ENCODE measurements at regions not wholly inside any gene's neighbourhood (a gene's known extent, or its start where the extent isn't known, plus 50 kb on each side); places are given as distances from the start of the nearest gene placed in this dataset.

- no peak for DNase-seq
Observed at GRCh38 chrX:10047631-10048030, 80.5 kb downstream of the CLDN34 start.

- no peak for DNase-seq
Observed at GRCh38 chrX:10048076-10048475, 80.9 kb downstream of the CLDN34 start.

GRCh38 chrX:10048707-10049106 lies 81.5 kb downstream of the CLDN34 start:
- DNase-seq: no peak

- DNase-seq: no peak
Observed at GRCh38 chrX:10049236-10049635, 82.1 kb downstream of the CLDN34 start.

GRCh38 chrX:10050481-10050880 lies 83.3 kb downstream of the CLDN34 start:
- DNase-seq: no peak

- DNase-seq: no peak
Observed at GRCh38 chrX:10051866-10052480, 84.8 kb downstream of the CLDN34 start.

GRCh38 chrX:10052906-10053625 lies 85.9 kb downstream of the CLDN34 start:
- peak; percentile 31 for DNase-seq

GRCh38 chrX:10054396-10054795 lies 87.2 kb downstream of the CLDN34 start:
- DNase-seq: no peak

- DNase-seq: no peak
Observed at GRCh38 chrX:10055430-10055829, 88.3 kb downstream of the CLDN34 start.

GRCh38 chrX:10062352-10062751 lies 94.4 kb upstream of the CLCN4 start:
- no peak for DNase-seq

- DNase-seq: no peak
Observed at GRCh38 chrX:10062980-10063379, 93.8 kb upstream of the CLCN4 start.

GRCh38 chrX:10064736-10065135 lies 92.0 kb upstream of the CLCN4 start:
- DNase-seq: no peak

- no peak for DNase-seq
Observed at GRCh38 chrX:10070714-10071436, 85.9 kb upstream of the CLCN4 start.

- no peak for DNase-seq
Observed at GRCh38 chrX:10071451-10072144, 85.2 kb upstream of the CLCN4 start.

GRCh38 chrX:10072786-10073568 lies 83.8 kb upstream of the CLCN4 start:
- peak; percentile 3 for DNase-seq

- no peak for DNase-seq
Observed at GRCh38 chrX:10073671-10074070, 83.1 kb upstream of the CLCN4 start.

GRCh38 chrX:10074241-10074941 lies 82.4 kb upstream of the CLCN4 start:
- DNase-seq: no peak

- DNase-seq: no peak
Observed at GRCh38 chrX:10076765-10077164, 80.0 kb upstream of the CLCN4 start.

GRCh38 chrX:10077425-10078188 lies 79.2 kb upstream of the CLCN4 start:
- no peak for DNase-seq

GRCh38 chrX:10078266-10078665 lies 78.5 kb upstream of the CLCN4 start:
- no peak for DNase-seq

GRCh38 chrX:10079231-10079630 lies 77.5 kb upstream of the CLCN4 start:
- DNase-seq: no peak
